Ureter (tissue), 1 donor: ENCODE measurements at regions not wholly inside any gene's neighbourhood (a gene's known extent, or its start where the extent isn't known, plus 50 kb on each side); places are given as distances from the start of the nearest gene placed in this dataset.
A peak's percentile ranks its signal among the peaks of the same experiment; 100 is the strongest.

Experiments used
- DNase-seq: peaks from one replicate; pipeline ENCODE4 v3.0.0-alpha.2; 2020; ENCODE audit warnings: low spot score
- donor health status: DM: yes; HTN: yes; CAD: no.

DNA sequence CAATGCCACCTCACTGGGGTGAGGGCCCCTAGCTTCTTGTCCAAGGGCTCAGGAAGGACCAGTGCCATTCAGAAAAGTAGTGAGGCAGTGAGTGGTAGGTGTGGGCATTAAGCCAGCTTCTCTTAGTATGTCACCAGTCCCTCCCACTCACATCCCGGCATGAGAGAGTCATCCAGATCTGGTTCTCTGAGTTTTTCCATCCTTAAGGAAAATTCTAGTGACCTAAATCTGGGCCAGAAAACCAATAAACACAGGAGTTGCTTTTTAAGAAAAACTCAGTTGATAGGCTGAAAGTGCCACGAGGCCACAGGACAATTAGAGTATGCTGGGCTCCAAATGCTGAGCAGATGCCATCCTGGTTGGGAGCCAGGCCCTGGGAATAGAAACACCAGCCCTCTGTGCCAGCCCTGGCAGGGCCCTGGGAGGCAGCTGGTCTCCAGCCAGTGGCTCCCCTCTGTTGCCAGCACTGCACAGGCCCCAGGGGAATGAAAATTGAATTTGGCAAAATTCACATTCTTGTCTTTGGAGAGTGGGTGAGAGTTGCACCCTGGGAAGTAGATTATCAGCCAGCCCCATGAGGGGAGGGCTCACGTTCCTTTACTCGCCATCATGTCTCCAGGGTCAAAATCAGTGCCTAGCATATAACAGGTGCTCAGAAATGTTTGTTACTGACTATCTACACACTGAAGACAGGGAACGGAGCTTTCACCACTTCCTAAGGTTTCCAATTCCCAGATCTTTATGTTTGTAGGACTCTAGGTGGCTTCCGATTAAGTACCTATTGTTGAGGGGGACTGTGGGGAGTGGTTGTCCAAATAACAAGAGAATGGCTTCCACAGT is 52.8 kb downstream of the FAM43A start:
- DNase-seq: peak; percentile 56

GRCh38 chr3:194739498-194740284 is 54.0 kb downstream of the FAM43A start:
- DNase-seq: no peak

DNA sequence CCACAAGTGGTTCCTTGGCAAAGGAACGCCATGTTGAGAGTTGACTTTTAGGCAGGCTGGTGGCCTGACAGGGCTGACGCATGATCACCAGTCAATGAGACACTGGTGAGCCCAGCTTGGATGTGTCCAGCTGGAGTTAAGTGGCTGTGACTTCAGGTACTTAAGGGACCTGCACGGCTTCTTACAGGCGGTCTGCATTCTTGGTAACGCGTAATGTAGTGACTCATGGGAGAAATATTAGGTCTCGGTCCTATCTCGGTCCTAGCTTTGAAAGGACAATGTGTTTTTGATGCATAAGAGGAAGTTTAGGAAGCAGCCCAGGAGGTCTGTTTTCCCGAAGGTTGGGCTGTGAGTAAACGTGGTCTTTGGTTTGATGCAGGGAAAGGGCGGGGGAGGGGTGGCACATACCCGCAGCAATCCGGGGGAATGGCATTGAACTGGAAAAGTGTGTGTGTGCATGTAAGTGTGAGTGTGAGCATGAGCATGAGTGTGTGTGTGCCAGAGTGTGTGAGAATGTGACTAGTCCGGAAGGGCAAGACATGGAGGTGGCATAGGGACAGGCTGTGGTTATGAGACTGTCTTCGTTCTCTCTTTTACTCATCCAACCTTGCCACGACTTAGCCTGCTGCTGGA is 55.3 kb downstream of the FAM43A start:
- no peak for DNase-seq

DNA sequence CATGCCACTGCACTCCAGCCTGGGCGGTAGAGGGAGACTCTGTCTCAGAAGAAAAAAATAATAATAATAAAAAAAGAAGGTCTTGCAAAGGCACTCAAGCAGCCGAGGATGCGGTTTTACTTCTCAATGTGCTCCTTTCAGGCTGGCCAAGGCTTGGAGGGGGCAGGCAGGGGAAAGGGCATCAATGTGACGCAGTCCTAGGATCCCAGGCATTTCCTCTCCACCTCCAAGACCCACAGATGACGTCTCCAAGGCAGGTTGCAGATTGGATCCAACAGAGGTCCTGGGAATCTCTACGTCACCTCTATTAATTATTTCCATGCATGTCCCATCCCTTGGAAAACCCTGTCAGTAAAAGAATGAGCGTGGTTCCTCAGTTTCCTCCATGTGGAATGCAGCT is 56.2 kb downstream of the FAM43A start:
- no peak for DNase-seq

- no peak for DNase-seq
These were observed 59.1 kb downstream of the FAM43A start for GRCh38 chr3:194744826-194745225.

DNA sequence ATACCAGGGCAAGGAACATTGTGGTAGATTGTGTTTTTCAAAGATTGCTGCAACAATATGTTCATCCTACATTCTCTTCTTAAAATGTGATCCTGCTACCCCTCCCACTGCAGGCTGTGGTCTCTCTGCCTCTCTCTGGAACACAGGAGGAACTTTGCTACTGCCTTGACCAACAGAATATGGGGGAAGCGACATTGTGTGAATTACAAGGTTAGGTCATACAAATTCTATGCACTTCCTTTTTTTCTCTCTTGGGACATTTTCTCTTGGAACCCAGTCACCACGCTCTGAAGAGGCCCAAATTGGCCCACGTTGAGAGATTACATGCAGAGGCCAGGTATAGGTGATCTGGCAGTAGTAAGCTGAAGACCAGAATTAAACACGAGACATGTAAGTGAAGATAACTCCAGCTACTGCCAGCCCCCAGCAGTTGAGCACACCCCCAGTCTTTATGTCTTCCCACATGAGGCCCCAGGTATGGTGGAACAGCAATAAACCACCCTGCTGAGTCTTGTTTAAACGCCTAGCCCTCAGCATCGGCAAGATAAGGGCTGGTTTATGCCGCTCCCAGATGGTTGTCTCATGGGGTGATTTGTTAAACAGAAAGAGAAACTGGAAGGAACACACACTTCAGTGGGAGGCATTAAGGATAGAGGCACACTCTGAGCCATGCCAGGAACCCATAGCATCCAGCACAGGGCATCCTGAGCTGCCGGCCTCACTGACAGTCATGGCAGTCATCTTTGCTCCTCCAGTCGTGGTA is 59.9 kb downstream of the FAM43A start:
- DNase-seq: no peak

- DNase-seq: no peak
These were observed 62.5 kb downstream of the FAM43A start for GRCh38 chr3:194748225-194748624.

DNA sequence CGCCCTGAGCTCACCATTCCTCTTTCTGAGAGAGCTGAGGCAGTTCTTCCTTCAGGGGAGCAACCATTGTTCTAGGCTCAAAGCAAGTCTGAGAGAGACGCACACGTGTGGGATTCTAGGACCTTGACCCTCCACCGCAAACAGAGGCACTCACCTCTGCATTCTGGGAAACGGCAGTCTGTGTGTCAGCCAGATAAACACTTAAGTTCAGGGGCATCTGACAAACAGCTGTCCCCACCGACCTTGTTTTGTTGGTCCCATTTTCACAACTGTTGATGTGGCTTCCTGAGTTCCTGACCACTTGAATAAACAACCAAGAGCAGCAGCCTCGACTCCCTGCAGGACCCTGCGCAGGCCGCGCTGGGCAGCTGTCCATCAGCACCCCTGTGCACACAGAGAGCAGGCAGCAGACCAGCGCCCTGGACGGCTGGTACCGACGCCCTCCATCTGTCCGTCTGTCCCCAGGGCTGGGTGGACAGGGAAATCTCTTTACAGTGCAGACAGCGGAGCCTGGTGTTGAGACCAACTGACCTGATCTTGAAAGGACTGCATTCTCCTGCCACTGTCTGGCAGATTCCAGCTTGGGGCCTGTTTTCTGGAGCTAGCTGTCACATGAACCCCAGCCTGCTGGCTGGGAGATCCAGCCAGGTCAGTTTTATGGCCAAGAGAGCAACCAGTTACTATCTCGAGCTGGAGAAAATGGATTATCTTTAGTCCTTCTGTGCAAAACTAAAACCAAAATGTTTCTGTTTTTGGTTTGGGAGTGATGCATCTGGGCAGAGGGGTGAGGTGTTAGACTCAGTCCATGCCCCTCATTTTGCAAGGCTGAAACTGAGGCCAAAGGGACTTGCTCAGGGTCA is 64.2 kb downstream of the FAM43A start:
- DNase-seq: no peak

- DNase-seq: no peak
These were observed 64.8 kb downstream of the FAM43A start for GRCh38 chr3:194750491-194750828.

GRCh38 chr3:194755671-194756459 is 70.2 kb downstream of the FAM43A start:
- no peak for DNase-seq

GRCh38 chr3:194756460-194756779 is 70.7 kb downstream of the FAM43A start:
- no peak for DNase-seq

- no peak for DNase-seq
These were observed 71.2 kb downstream of the FAM43A start for GRCh38 chr3:194756791-194757325.

DNA sequence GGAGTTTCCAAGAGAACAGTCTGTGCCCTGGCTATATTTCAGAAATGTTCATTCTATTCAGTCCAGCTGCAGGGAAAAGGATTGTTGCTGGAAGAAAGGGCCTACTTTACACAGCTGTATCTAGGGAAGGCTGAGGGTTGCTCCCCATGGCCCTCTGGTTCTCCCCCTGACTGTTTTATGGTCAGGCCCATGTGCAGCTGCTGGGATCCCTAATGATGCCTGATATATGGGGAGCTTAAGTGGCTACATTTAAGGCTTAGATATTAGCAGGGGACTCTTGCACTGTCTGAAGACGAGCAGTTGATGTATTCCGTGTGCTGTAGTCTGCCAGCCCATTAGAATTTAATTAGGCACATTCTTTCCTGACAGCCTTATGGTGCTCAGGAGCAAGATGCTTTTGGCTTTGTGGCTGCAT is 72.0 kb downstream of the FAM43A start:
- no peak for DNase-seq

DNA sequence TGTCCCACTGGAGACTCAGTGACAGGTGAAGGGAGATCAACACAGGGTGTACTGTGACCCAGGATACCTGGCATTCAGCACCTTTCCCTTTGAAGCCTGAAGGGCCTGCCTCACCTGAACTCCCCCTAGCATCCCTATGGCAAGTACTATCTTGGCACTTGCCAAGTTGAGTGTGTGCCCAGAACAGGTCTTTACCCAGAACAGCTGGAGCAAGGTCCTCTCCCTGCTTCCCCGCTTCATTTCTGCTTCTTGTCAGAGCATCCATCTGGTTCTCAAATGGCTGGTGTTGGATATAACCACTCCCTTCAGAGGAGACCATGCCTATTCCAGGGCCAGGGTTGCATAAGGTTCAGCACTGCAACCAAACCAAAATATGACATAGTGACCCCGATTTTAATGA is 73.0 kb downstream of the FAM43A start:
- no peak for DNase-seq

DNA sequence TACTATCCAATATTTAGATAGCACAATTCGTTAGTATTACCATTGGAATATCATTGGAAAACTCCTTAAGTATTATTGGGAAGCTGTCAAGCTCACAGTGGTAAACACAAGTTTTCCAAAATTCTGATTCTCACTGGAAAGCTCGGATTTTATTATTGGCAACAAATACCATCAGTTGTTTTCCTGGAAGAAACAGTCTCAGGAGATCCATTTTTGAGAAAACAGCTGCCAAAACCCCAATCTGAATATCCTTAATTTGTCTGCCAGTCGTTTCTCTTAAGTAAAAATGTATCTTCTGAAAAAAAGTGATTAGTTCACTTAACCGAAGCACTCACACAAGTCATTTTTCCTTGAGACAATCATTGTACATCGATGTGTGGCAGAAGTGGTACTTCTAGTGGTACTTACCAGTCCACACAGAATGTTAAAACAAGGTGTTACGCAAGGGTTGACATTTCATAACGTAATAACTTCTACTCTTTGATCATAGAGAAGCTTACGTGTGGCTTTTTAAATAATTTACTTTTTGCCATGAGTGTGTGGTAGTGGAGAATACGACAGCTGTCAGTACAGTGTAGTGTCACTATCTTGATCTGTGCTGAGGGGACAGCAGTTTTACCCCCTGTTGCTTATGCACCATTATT is 74.9 kb downstream of the FAM43A start:
- DNase-seq: no peak

- DNase-seq: no peak
These were observed 75.7 kb downstream of the FAM43A start for GRCh38 chr3:194761384-194761783.

- no peak for DNase-seq
These were observed 81.2 kb downstream of the FAM43A start for GRCh38 chr3:194766845-194767244.

GRCh38 chr3:194767446-194768207 is 81.9 kb downstream of the FAM43A start:
- no peak for DNase-seq

DNA sequence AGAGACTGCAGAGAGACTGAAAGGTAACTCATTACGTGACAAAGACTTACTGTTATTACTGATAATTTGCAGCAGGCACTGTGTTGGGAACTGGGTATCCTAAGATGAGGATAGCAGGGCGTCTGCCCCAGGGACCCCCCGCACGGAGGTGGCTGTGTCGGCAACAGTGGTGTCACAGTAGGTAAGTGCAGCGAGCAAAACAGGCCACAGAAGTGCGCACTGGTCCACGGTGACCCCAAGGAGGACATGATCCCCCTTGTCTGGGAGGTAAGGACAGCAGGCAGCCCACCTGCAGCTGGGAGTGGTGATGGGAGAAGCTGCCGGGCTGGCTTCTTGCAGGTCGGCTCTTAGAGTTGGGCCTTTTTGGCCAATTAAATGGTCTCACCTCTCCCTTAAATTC is 82.9 kb downstream of the FAM43A start:
- no peak for DNase-seq
